B cell (primary cell): ENCODE measurements at regions not wholly inside any gene's neighbourhood (a gene's known extent, or its start where the extent isn't known, plus 50 kb on each side); places are given as distances from the start of the nearest gene placed in this dataset.
"Not testable (repeated sequence)": the region's sequence is repeated elsewhere in the genome, so short reads cannot be mapped to it uniquely, and the experiment has no call there.

Source experiments
- ATAC-seq: fragments of 200-7000 bp; cut with Tn5 transposase; one replicate; pipeline ENCODE4 v1.10.0; 2021; ENCODE audit warnings: low read depth, mild to moderate bottlenecking, moderate number of reproducible peaks, moderate library complexity
- CTCF ChIA-PET: fragments of 350-600 bp; sonication (Branson Sonifier 250); formaldehyde crosslinking; loops from one replicate; lab custom pipeline; 2021; ENCODE audit warnings: antibody characterized with exemption, inconsistent platforms; lab: Charles Lee
- POLR2A ChIA-PET: fragments of 350-600 bp; sonication (Branson Sonifier 250); formaldehyde crosslinking; loops from one replicate; lab custom pipeline; 2021; ENCODE audit warnings: antibody characterized with exemption; lab: Charles Lee
- DNase-seq: peaks from one replicate; pipeline ENCODE4 v3.0.0; 2013
- H2AFZ ChIP-seq: 2 replicates; pipeline ENCODE4 v1.6.1; 2012; ENCODE audit warnings: mild to moderate bottlenecking, low read depth, low read length; ENCODE audit not compliant: insufficient read depth, poor library complexity, severe bottlenecking
- H3K27ac ChIP-seq, 2 donors: 1 replicate in 1 of 2; 2 replicates in 1 of 2; pipeline ENCODE4 v1.5.1; 2012 to 2013; ENCODE audit warnings: low read length in 2 of 2, mild to moderate bottlenecking in 2 of 2, moderate library complexity in 1 of 2
- H3K27me3 ChIP-seq, 4 experiments: fragments of 200-600 bp in 1 of 4; sonication (generic) in 1 of 4; replicated peaks in 1 of 4; 1 replicate in 2 of 4; 2 replicates in 2 of 4; pipeline versions ENCODE4 v1.6.1 to v1.7.0; 2013 to 2016; ENCODE audit warnings: low read length in 3 of 4, mild to moderate bottlenecking in 2 of 4, mixed read lengths in 1 of 4, moderate library complexity in 1 of 4; ENCODE audit not compliant: insufficient read depth in 4 of 4, control insufficient read depth in 3 of 4; ENCODE audit errors: control extremely low read depth in 1 of 4
- H3K36me3 ChIP-seq, 2 experiments: replicated peaks in 1 of 2; 1 replicate in 1 of 2; 2 replicates in 1 of 2; pipeline versions ENCODE4 v1.6.1 to v1.7.1; 2013; ENCODE audit warnings: low read length in 1 of 2; ENCODE audit not compliant: insufficient read depth in 2 of 2, control insufficient read depth in 1 of 2; ENCODE audit errors: control extremely low read depth in 1 of 2, extremely low read depth in 1 of 2
- H3K4me1 ChIP-seq, 2 donors: fragments of 200-600 bp in 1 of 2; sonication (generic) in 1 of 2; 1 replicate in 1 of 2; 2 replicates in 1 of 2; pipeline versions ENCODE4 v1.5.1 to v1.6.1; 2013 to 2017; ENCODE audit warnings: low read length in 2 of 2; ENCODE audit not compliant: control insufficient read depth in 2 of 2, insufficient read depth in 2 of 2
- H3K4me2 ChIP-seq: replicated peaks from 2 replicates; pipeline ENCODE3; 2012; ENCODE audit warnings: mild to moderate bottlenecking, low read depth, low read length; ENCODE audit not compliant: poor library complexity, severe bottlenecking
- H3K4me3 ChIP-seq, 5 experiments: fragments of 200-600 bp in 1 of 5; sonication (generic) in 1 of 5; 1 replicate in 3 of 5; 2 replicates in 2 of 5; pipeline versions ENCODE4 v1.5.1 to v1.7.0; 2011 to 2016; ENCODE audit warnings: low read length in 4 of 5, mild to moderate bottlenecking in 4 of 5, low read depth in 2 of 5, control low read depth in 1 of 5, moderate library complexity in 1 of 5; ENCODE audit not compliant: insufficient read depth in 1 of 5; ENCODE audit errors: control extremely low read depth in 1 of 5, extremely low read depth in 1 of 5
- H3K79me2 ChIP-seq: fragments of 200-600 bp; sonication (generic); one replicate; pipeline ENCODE4 v1.6.0; 2016; ENCODE audit warnings: low read length; ENCODE audit not compliant: control insufficient read depth, insufficient read depth
- H3K9ac ChIP-seq: fragments of 200-600 bp; sonication (generic); 2 replicates; pipeline ENCODE4 v1.6.1; 2017; ENCODE audit warnings: mild to moderate bottlenecking, low read length, moderate library complexity
- H3K9me3 ChIP-seq, 3 donors: one replicate each; pipeline versions ENCODE4 v1.6.1 to v1.7.1; 2013; ENCODE audit warnings: low read length in 2 of 3; ENCODE audit not compliant: control insufficient read depth in 2 of 3, insufficient read depth in 1 of 3; ENCODE audit errors: control extremely low read depth in 1 of 3
- H4K20me1 ChIP-seq: 2 replicates; pipeline ENCODE4 v1.6.0; 2012; ENCODE audit warnings: mild to moderate bottlenecking, low read length; ENCODE audit not compliant: insufficient read depth, control insufficient read depth, poor library complexity, severe bottlenecking
- H3K27ac Mint-ChIP-seq: one replicate; pipeline ENCODE4 v1.8.0; 2021; ENCODE audit warnings: mixed read lengths
- H3K27me3 Mint-ChIP-seq: one replicate; pipeline ENCODE4 v1.8.0; 2021; ENCODE audit warnings: mixed read lengths
- H3K4me1 Mint-ChIP-seq: one replicate; pipeline ENCODE4 v1.8.0; 2021; ENCODE audit warnings: mixed read lengths
- H3K4me3 Mint-ChIP-seq: one replicate; pipeline ENCODE4 v1.8.0; 2021; ENCODE audit warnings: mixed read lengths
- H3K9me3 Mint-ChIP-seq: one replicate; pipeline ENCODE4 v1.8.0; 2022; ENCODE audit warnings: mixed read lengths; ENCODE audit not compliant: insufficient read depth
- EZH2 ChIP-seq: IDR thresholded peaks from 2 replicates; pipeline ENCODE4 v1.6.1; 2012; ENCODE audit warnings: borderline replicate concordance, low read depth, mild to moderate bottlenecking, moderate library complexity, low read length; ENCODE audit not compliant: insufficient read depth, poor library complexity, severe bottlenecking
- WGBS: methylation state at CpG from one replicate; pipeline ENCODE4 v1.1.5; 2013; ENCODE audit warnings: missing lambda C conversion rate; ENCODE audit not compliant: insufficient coverage; 5-methylcytosine and 5-hydroxymethylcytosine counted together
- intact Hi-C: fragments of 100-400 bp; cut with micrococcal nuclease; formaldehyde crosslinking; loops from one replicate; pipeline ENCODE4 v1.10.0; 2022

DNA sequence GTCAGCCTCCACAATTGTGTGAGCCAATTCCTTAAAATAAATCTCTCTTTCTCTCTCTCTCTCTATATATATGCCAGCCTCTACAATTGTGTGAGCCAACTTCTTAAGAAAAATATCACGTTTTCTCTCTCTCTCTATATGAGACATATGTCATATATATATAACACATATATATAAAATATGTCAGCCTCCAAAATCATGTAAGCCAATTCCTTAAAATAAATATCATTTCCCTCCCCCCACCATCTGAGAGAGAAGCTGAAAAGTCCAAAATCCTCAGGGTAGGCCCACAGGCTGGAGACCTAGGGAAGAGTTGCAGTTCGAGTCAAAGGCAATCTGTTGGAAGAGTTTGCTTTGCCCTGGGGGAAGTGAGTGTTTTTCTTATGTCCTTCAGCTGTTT lies 158.1 kb upstream of the RPS23 start:
- H3K27ac Mint-ChIP-seq = no peak overlapping the region
- no peak for TF ChIP-seq EZH2

DNA sequence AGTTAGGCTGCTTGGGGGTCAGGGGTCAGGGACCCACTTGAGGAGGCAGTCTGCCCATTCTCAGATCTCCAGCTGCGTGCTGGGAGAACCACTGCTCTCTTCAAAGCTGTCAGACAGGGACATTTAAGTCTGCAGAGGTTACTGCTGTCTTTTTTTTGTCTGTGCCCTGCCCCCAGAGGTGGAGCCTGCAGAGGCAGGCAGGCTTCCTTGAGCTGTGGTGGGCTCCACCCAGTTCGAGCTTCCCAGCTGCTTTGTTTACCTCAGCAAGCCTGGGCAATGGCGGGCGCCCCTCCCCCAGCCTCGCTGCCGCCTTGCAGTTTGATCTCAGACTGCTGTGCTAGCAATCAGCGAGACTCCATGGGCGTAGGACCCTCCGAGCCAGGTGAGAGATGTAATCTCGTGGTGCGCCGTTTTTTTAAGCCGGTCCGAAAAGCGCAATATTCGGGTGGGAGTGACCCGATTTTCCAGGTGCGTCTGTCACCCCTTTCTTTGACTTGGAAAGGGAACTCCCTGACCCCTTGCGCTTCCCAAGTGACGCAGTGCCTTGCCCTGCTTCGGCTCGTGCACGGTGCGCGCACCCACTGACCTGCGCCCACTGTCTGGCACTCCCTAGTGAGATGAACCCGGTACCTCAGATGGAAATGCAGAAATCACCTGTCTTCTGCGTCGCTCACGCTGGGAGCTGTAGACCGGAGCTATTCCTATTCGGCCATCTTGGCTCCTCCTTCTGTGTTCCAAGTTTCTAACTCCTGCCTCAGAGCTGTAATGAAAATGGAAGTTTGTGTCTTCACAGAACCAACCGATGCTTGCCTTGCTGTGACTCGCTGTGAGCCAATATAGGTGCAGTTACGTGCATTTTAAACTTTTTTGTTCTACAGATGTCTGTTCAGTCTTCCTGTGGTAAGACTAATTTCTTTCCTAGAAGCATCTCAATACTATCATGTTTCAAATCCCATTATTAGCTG lies 156.8 kb upstream of the RPS23 start:
- H3K27me3 Mint-ChIP-seq, H3K79me2 ChIP-seq, H3K4me1 ChIP-seq, H3K4me3 ChIP-seq, H3K4me3 Mint-ChIP-seq, H3K27me3 ChIP-seq, H3K9me3 ChIP-seq, POLR2A ChIA-PET, H3K9me3 Mint-ChIP-seq, intact Hi-C loops, H3K4me1 Mint-ChIP-seq, H3K27ac ChIP-seq, DNase-seq, H3K4me2 ChIP-seq, ATAC-seq, CTCF ChIA-PET, H2AFZ ChIP-seq, H3K36me3 ChIP-seq, H3K27ac Mint-ChIP-seq, H3K9ac ChIP-seq, H4K20me1 ChIP-seq: not testable (repeated sequence)
- WGBS = 92% methylated on average over 6 of the region's 35 CpGs

More for the DNA sequence above, 158.1 kb upstream of the RPS23 start:
- ChIA-PET CTCF (no interaction called here), POLR2A (no interaction called here)
- Histone ChIP-seq H3K27ac (no peak overlapping the region), H4K20me1 (no peaks in the 10 kb centered on the region), H2AFZ (no peak overlapping the region), H3K4me3 (no peak overlapping the region), H3K9me3 (no peaks in the 10 kb centered on the region), H3K4me2 (no peak overlapping the region), H3K36me3 (no peaks in the 10 kb centered on the region), H3K4me1 (no peaks in the 10 kb centered on the region), H3K9ac (no peak overlapping the region), H3K27me3 (no peaks in the 10 kb centered on the region), H3K79me2 (no peaks in the 10 kb centered on the region)
- no peak overlapping the region for H3K4me3 Mint-ChIP-seq
- peaks cover 2% of the 10 kb centered on the region for H3K27me3 Mint-ChIP-seq
- 86% methylated on average over 1 of the region's 2 CpGs for WGBS
- intact Hi-C loops = no loop called here
- no peaks in the 10 kb centered on the region for H3K4me1 Mint-ChIP-seq
- H3K9me3 Mint-ChIP-seq = peaks cover 4% of the 10 kb centered on the region
- DNase-seq (no peak), ATAC-seq (no peak)
